A549 (cell line): ENCODE measurements at regions not wholly inside any gene's neighbourhood (a gene's known extent, or its start where the extent isn't known, plus 50 kb on each side); places are given as distances from the start of the nearest gene placed in this dataset.

Experiments
- BHLHE40 ChIP-seq: IDR thresholded peaks from 2 replicates; pipeline ENCODE4 v1.6.1; 2012; ENCODE audit warnings: low read depth, low read length, inconsistent platforms
- CBX8 ChIP-seq: fragments of 200-600 bp; sonication (generic); IDR thresholded peaks from 2 replicates; pipeline ENCODE4 v1.6.1; 2016
- EP300 ChIP-seq, 2 experiments: fragments of >200 bp; sonication (Bioruptor Twin); formaldehyde crosslinking; IDR thresholded peaks; 2 replicates in 1 of 2; 3 replicates in 1 of 2; pipeline ENCODE4 v1.6.1; 2016 to 2017
- JUN ChIP-seq, 2 experiments: fragments of >200 bp; sonication (Bioruptor Twin); formaldehyde crosslinking; IDR thresholded peaks; 2 replicates in 1 of 2; 3 replicates in 1 of 2; pipeline ENCODE4 v1.6.1; 2016 to 2017
- MAFK ChIP-seq: fragments of 450-650 bp; IDR thresholded peaks from 2 replicates; pipeline ENCODE4 v1.6.1; 2014; ENCODE audit not compliant: partially characterized antibody
- MYC ChIP-seq: IDR thresholded peaks from 2 replicates; pipeline ENCODE4 v1.6.1; 2012; ENCODE audit warnings: mild to moderate bottlenecking, inconsistent platforms, low read length, improper control_type of control experiment, borderline replicate concordance
- POLR2A ChIP-seq: IDR thresholded peaks from 2 replicates; pipeline ENCODE4 v1.6.1; 2012; ENCODE audit warnings: mild to moderate bottlenecking, low read length
- RAD21 ChIP-seq, 2 experiments: fragments of >200 bp in 1 of 2; sonication (Bioruptor Twin) in 1 of 2; formaldehyde crosslinking in 1 of 2; IDR thresholded peaks in 1 of 2; conservative IDR thresholded peaks in 1 of 2; 2 replicates in 1 of 2; 3 replicates in 1 of 2; pipeline ENCODE4 v1.6.1; 2012 to 2018; ENCODE audit warnings: inconsistent platforms in 1 of 2
- RCOR1 ChIP-seq: fragments of 150-350 bp; IDR thresholded peaks from 2 replicates; pipeline ENCODE4 v1.6.1; 2014; ENCODE audit warnings: antibody characterized with exemption, low read length, low read depth
- ZFP36 ChIP-seq: fragments of 450-650 bp; IDR thresholded peaks from 2 replicates; pipeline ENCODE4 v1.6.1; 2014; ENCODE audit warnings: borderline replicate concordance; ENCODE audit not compliant: partially characterized antibody
- TF ChIP-seq, protein P1 (sequence below): fragments of >200 bp; sonication (Bioruptor Twin); formaldehyde crosslinking; IDR thresholded peaks from 3 replicates; pipeline ENCODE4 v1.5.1; 2016
- TF ChIP-seq, protein P2 (sequence below): IDR thresholded peaks from 2 replicates; pipeline ENCODE4 v1.6.1; 2012
- TF ChIP-seq, protein P3 (sequence below): fragments of 200-600 bp; sonication (generic); IDR thresholded peaks from 2 replicates; pipeline ENCODE4 v1.6.1; 2016; ENCODE audit warnings: antibody characterized with exemption, mild to moderate bottlenecking, moderate library complexity

DNA sequence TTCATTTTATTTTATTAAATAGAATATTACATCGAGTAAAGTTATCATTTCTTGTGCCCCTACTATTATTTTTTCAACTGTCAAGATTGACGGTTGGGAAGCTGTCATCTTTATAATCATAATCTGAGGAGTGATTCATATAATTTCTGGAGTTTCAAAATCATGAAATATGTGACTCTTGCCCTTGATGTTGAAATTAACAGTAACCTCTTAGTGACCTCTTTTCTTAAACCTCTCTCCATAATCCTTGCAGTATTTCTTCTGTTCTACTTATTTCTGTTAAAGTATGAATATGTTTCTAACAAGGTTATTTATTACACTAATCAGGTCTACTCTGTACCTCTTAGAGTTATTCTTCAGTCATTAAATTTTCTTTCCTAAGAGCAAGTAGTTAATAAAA, 663.8 kb downstream of the LIG4 start:
- TF ChIP-seq, protein P1, sequence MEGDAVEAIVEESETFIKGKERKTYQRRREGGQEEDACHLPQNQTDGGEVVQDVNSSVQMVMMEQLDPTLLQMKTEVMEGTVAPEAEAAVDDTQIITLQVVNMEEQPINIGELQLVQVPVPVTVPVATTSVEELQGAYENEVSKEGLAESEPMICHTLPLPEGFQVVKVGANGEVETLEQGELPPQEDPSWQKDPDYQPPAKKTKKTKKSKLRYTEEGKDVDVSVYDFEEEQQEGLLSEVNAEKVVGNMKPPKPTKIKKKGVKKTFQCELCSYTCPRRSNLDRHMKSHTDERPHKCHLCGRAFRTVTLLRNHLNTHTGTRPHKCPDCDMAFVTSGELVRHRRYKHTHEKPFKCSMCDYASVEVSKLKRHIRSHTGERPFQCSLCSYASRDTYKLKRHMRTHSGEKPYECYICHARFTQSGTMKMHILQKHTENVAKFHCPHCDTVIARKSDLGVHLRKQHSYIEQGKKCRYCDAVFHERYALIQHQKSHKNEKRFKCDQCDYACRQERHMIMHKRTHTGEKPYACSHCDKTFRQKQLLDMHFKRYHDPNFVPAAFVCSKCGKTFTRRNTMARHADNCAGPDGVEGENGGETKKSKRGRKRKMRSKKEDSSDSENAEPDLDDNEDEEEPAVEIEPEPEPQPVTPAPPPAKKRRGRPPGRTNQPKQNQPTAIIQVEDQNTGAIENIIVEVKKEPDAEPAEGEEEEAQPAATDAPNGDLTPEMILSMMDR = no peak
- TF ChIP-seq, protein P2, sequence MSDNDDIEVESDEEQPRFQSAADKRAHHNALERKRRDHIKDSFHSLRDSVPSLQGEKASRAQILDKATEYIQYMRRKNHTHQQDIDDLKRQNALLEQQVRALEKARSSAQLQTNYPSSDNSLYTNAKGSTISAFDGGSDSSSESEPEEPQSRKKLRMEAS = no peak
- no peak for TF ChIP-seq RCOR1
- TF ChIP-seq, protein P3, sequence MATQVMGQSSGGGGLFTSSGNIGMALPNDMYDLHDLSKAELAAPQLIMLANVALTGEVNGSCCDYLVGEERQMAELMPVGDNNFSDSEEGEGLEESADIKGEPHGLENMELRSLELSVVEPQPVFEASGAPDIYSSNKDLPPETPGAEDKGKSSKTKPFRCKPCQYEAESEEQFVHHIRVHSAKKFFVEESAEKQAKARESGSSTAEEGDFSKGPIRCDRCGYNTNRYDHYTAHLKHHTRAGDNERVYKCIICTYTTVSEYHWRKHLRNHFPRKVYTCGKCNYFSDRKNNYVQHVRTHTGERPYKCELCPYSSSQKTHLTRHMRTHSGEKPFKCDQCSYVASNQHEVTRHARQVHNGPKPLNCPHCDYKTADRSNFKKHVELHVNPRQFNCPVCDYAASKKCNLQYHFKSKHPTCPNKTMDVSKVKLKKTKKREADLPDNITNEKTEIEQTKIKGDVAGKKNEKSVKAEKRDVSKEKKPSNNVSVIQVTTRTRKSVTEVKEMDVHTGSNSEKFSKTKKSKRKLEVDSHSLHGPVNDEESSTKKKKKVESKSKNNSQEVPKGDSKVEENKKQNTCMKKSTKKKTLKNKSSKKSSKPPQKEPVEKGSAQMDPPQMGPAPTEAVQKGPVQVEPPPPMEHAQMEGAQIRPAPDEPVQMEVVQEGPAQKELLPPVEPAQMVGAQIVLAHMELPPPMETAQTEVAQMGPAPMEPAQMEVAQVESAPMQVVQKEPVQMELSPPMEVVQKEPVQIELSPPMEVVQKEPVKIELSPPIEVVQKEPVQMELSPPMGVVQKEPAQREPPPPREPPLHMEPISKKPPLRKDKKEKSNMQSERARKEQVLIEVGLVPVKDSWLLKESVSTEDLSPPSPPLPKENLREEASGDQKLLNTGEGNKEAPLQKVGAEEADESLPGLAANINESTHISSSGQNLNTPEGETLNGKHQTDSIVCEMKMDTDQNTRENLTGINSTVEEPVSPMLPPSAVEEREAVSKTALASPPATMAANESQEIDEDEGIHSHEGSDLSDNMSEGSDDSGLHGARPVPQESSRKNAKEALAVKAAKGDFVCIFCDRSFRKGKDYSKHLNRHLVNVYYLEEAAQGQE = no peak
- no peak for TF ChIP-seq BHLHE40
- no peak for TF ChIP-seq POLR2A
- TF ChIP-seq CBX8 = no peak
- no peak for TF ChIP-seq MYC
- TF ChIP-seq RAD21 (conservative IDR thresholded peaks at IDR 0.05 in 1 of 2, IDR thresholded peaks at IDR 0.05 in 1 of 2) = no peak
- no peak for TF ChIP-seq MAFK
- no peak for TF ChIP-seq ZFP36
- TF ChIP-seq EP300 (IDR thresholded peaks at IDR 0.05) = no peak
- no peak for TF ChIP-seq JUN (IDR thresholded peaks at IDR 0.05)
